ENCODE measurements at regions not wholly inside any gene's neighbourhood (a gene's known extent, or its start where the extent isn't known, plus 50 kb on each side); places are given as distances from the start of the nearest gene placed in this dataset.
A peak's percentile ranks its signal among the peaks of the same experiment; 100 is the strongest.
"Not testable (repeated sequence)": the region's sequence is repeated elsewhere in the genome, so short reads cannot be mapped to it uniquely, and the experiment has no call there.

DNA sequence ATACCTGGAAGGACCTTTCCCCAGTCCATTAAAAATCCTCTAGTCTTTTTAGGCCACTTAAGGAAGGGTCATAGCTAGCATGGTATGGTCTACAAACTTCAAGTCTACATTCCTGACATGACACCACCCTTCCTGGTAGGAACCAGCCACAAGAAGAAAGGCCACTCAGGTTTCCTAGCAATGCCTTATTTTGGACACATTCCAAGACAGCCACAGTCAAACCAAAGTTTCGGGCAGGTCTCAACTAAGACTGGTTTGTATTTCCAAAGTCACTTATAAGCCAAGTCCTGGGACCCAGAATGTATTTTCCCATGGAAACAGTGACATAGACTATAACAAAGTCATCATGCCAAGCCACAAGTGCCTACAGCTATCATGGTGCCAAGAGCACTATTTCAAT lies 50.6 kb upstream of the SLC44A3 start:
- DNase-seq (ENCODE audit: low read depth) = no peak

GRCh38 chr1:94768036-94768435 lies 52.1 kb upstream of the SLC44A3 start:
- no peak for DNase-seq (ENCODE audit: low read depth)

GRCh38 chr1:94765958-94766357 lies 54.2 kb upstream of the SLC44A3 start:
- DNase-seq (ENCODE audit: low read depth) = no peak

DNA sequence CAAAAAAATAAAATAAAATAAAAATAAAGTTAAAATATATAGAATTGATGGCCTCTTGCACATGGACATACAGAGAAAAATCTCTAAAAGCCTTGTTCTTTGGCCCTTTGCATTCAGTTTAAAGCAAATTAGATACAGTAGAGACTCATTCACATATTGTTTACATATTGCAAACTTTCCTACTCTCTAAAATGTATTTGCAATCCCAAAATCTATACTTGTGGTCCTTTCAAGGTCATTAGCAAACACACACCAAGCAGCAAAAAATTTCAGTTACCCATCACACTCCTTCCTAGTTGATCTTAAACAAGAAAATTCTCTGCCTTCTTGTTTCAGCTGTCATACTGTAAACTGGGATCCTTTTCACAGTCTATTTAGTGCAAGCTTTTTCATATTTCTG lies 61.0 kb upstream of the SLC44A3 start:
- no peak for DNase-seq (ENCODE audit: low read depth)

GRCh38 chr1:94757931-94758330 lies 62.2 kb upstream of the SLC44A3 start:
- no peak for DNase-seq (ENCODE audit: low read depth)

DNA sequence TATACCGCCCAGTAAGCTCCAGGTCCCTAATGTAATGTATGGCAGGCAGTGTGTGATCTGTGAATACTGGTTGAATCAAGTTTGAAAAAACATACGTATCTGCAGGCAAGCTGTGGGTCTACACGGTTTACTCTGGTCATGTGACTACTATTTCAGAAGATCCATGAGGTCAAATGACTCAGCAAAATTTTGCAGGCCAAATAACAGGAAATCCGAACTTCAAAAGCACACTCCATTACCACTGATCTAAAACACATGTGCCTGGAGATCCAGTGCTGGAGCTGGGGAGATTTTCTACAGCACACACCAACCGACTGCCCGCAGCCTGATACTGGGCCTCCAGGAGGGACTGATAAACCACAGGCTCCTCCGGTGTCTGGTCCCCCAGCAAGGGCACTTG lies 64.5 kb upstream of the SLC44A3 start:
- peak; percentile 94 for DNase-seq (ENCODE audit: low read depth)

DNA sequence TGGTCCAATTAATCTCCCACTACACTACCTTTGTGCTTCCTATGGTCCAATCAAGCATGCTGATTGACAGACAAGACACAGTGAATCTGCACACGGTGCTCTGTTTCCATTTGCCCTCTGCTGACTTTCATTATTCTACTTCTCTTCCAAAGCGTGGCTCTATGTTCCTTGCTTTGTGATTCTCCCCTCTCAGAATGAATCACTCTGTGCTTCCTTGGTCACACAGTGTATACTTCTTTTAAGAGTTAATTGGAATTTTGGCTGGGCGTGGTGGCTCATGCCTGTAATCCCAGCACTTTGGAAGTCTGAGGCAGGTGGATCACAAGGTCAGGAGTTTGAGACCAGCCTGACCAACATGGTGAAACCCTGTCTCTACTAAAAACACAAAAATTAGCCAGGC lies 65.1 kb upstream of the SLC44A3 start:
- not testable (repeated sequence) for DNase-seq (ENCODE audit: low read depth)

DNA sequence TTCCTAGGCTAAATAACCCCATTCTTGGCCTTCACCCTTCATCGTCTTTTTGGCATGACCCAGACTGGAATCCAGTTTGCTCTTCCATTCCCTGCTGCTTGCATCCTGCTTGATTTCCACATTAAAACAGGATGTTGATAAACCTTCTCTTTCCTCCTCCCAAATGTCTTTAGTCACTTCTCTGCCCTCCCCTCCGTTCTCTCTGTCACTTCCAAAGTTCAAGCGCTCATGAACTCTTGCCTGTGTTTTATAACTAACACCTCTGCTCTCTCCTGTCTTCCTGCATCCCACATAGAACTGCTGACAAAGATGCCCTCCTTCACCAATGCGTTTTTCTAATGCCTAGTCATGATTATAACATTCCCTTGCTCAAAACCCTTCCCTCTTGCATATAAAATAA lies 65.6 kb upstream of the SLC44A3 start:
- no peak for DNase-seq (ENCODE audit: low read depth)

- no peak for DNase-seq (ENCODE audit: low read depth)
These were observed 66.1 kb upstream of the SLC44A3 start for GRCh38 chr1:94754095-94754494.

- no peak for DNase-seq (ENCODE audit: low read depth)
These were observed 66.8 kb upstream of the SLC44A3 start for GRCh38 chr1:94753171-94753972.

DNA sequence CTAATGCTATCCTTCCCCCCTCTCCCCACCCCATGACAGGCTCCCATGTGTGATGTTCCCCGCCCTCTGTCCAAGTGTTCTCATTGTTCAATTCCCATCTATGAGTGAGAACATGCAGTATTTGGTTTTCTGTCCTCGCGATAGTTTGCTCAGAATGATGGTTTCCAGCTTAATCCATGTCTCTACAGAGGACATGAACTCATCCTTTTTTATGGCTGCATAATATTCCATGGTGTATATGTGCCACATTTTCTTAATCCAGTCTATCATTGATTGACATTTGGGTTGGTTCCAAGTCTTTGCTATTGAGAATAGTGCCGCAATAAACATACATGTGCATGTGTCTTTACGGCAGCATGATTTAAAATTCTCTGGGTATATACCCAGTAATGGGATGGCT lies 68.7 kb upstream of the SLC44A3 start:
- DNase-seq (ENCODE audit: low read depth) = not testable (repeated sequence)

DNA sequence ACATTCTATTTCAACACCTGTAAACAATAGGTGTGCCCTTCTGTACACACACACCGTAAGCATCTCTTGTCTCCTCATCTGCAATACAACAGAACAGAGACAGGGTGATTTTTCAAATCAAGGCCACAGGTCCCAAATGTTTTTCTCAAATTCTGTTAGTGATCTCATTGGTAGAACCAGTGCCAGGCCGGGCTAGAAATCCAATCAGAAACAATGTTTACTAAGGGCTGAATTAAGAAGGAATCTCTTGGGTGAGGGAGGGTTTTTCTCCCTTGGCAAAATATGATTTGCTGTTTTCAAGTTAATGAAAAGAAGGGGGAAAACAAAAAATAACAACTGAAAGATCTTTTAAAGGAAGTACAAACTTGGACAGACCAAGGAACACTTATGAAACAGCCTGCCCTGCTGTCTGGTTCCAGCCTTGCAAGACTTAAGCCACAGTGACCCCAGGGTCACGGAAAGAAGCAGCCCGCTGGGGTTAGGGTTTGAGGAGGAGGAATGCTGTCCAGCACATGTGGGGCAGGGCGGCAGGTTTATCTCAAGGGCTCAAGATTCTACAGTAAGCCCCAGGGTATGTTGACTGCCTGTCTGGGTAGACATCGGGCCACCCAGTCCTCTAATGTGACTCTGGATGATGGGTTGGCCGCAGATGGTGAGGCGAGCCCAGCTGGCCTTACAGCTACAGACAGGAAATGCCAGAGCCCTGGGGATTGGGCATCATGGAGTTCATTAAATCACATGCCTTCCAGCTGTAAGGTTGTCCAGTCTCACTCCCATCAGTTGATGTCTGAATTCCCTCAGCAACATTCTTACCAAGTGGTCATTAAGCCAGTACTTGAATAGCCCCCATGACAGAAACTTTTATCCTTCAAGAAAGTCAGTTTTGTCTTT lies 73.3 kb upstream of the SLC44A3 start:
- DNase-seq (ENCODE audit: low read depth) = peak; percentile 71

DNA sequence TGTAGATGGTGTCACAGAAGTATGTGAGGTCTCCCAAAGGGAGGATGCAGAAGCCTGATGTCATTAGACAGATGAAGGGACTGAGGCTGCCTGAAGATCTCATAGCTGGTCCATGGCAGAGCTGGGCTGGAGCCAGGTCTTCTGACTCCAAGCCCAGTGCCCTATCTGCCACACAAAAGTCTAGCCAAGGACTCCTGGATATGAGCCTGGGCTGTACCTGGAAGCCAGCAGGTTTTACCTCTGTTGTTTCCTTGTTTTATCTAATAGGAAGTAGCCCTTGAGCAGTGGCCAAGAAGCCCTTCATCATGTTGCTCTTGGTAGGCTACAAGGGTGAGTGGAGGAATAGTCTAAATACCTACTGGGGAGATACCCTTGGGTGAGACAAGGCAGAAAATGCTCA lies 74.4 kb upstream of the SLC44A3 start:
- DNase-seq (ENCODE audit: low read depth) = no peak

GRCh38 chr1:94743862-94744261 lies 76.3 kb upstream of the SLC44A3 start:
- no peak for DNase-seq (ENCODE audit: low read depth)

DNA sequence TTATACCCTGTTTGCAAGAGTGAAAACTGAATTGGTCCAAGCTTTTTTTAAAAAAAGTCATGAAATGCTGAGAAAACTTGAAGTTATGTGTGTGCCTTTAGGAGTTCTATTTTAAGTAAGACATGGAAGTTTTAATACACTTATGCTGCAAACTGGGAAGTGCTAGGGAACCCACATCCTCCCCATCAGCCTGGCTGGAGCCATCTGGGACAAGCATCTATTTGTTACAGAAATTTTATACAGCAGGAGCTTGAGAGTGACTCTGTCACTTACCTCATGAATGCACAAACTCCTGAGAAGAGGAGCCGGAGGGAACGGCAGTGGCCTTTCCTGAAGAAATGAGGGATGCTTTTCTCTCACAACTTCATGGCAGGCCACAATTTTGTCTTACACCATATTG lies 78.2 kb upstream of the SLC44A3 start:
- no peak for DNase-seq (ENCODE audit: low read depth)

DNA sequence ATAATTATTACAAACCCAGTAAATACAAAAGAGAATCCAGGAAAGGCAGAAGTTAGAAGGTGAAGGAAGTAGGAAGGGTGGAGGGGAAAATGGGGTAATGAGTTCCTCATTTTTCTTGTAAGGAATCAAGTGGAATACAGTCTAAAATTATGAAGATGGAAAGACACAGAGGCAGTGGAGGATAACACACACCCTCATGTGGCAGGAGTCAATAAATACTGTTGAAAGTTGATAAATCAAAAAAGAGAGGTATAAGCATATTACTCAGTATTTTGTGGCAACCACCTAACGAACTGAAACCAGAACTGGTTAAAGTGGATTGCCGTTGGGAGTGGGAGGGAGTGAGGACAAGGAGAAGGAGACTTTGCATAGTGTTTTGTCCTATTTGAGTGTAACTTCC lies 78.6 kb upstream of the SLC44A3 start:
- no peak for DNase-seq (ENCODE audit: low read depth)

DNA sequence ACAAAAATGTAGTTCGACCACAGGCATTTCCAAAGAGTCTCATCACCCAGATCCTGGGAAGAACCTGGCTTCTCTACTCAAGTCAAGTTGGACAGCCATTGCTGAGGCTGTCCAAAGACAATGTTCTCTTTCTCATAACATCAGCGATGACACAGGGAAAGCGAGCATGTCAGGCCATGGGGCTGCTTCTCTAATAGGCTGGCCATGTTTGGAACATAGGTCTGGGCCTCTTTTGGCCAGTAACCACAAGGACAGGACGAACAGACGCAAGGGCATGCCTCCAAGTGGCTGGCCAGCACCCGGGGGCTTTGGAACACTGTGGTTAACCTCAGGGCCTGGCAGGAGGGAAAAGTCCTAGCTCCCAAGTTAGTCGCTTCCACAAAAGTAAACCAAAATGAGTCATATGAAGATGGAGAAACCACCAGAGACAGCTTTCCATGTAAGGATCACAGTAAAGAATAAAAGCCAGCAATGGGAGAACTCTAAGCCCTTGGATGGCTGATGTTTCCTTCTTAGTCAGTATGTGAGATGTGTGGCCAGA lies 80.6 kb upstream of the SLC44A3 start:
- peak; percentile 97 for DNase-seq (ENCODE audit: low read depth)

GRCh38 chr1:94738371-94738770 lies 81.8 kb upstream of the SLC44A3 start:
- no peak for DNase-seq (ENCODE audit: low read depth)

- DNase-seq (ENCODE audit: low read depth) = no peak
These were observed 82.8 kb upstream of the SLC44A3 start for GRCh38 chr1:94737124-94737998.

DNA sequence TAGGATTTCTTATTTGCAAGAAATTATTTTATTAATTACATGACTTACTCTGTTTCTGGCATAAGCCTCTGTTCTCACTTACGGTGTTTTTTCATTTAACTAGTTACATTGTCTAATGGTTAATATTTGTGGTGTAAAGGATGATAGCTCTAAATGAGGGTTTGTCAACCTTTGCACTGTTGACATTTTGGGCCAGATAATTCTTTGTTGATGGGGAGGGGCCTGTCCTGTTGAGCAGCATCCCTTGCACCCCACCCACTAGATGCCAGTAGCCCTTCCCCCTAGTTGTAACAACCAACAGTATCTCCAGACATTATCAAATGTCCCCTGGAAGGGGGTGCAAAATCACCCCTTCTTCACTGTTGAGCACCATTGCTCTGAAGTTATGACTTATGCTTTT lies 83.6 kb upstream of the SLC44A3 start:
- no peak for DNase-seq (ENCODE audit: low read depth)

DNA sequence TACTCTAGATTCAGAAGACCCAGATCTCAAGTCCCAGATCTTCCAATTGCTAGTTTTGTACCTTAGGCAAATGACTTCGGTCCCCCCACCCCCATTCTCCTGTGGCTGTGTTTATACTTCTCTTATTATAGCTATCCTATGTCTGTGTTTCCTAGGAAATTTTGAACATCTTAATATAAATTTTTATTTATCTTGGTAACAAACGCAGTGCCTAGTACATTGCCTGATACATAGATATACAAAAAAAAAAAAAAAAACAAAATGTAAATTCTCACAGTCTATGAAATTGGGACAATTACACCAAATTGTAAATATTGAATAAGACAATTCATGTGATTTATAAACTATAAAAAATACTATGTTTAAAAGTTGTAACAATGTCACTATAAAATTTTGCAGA lies 84.1 kb upstream of the SLC44A3 start:
- DNase-seq (ENCODE audit: low read depth) = no peak

Data from amniotic epithelial cell (primary cell).